HG03095 (cell line): ENCODE measurements at regions not wholly inside any gene's neighbourhood (a gene's known extent, or its start where the extent isn't known, plus 50 kb on each side); places are given as distances from the start of the nearest gene placed in this dataset.
A peak's percentile ranks its signal among the peaks of the same experiment; 100 is the strongest.

Experiments used
- ATAC-seq: cut with Tn5 transposase; IDR thresholded peaks from one replicate; pipeline ENCODE4 v1.9.1; 2021; ENCODE audit warnings: moderate library complexity; ENCODE audit not compliant: unreplicated experiment

- no peak for ATAC-seq
Measured at GRCh38 chr16:48105976-48106375, 49.8 kb downstream of the ABCC12 start.

- ATAC-seq, result no peak
Measured at GRCh38 chr16:48105456-48105855, 50.3 kb downstream of the ABCC12 start.

- ATAC-seq, result no peak
Measured at GRCh38 chr16:48103591-48103990, 52.2 kb downstream of the ABCC12 start.

GRCh38 chr16:48102083-48103008 is 53.4 kb downstream of the ABCC12 start:
- ATAC-seq, result no peak

GRCh38 chr16:48101069-48101674 is 54.6 kb downstream of the ABCC12 start:
- ATAC-seq, result peak; percentile 78

- no peak for ATAC-seq
Measured at GRCh38 chr16:48099455-48099854, 56.3 kb downstream of the ABCC12 start.

- no peak for ATAC-seq
Measured at GRCh38 chr16:48098472-48098871, 57.3 kb downstream of the ABCC12 start.

- ATAC-seq, result no peak
Measured at GRCh38 chr16:48091117-48091516, 64.7 kb downstream of the ABCC12 start.

- no peak for ATAC-seq
Measured at GRCh38 chr16:48089053-48089792, 66.6 kb downstream of the ABCC12 start.

GRCh38 chr16:48087639-48088038 is 68.2 kb downstream of the ABCC12 start:
- no peak for ATAC-seq

- no peak for ATAC-seq
Measured at GRCh38 chr16:48086422-48086821, 69.4 kb downstream of the ABCC12 start.

- ATAC-seq, result no peak
Measured at GRCh38 chr16:48085729-48086128, 70.1 kb downstream of the ABCC12 start.

GRCh38 chr16:48084826-48085225 is 71.0 kb downstream of the ABCC12 start:
- ATAC-seq, result no peak

- no peak for ATAC-seq
Measured at GRCh38 chr16:48082516-48082915, 73.3 kb downstream of the ABCC12 start.

- no peak for ATAC-seq
Measured at GRCh38 chr16:48081656-48082055, 74.1 kb downstream of the ABCC12 start.

- ATAC-seq, result no peak
Measured at GRCh38 chr16:48076455-48077012, 79.3 kb downstream of the ABCC12 start.

- no peak for ATAC-seq
Measured at GRCh38 chr16:48075398-48075797, 80.4 kb downstream of the ABCC12 start.

- ATAC-seq, result no peak
Measured at GRCh38 chr16:48067388-48067787, 88.4 kb downstream of the ABCC12 start.

- ATAC-seq, result no peak
Measured at GRCh38 chr16:48064971-48065370, 90.8 kb downstream of the ABCC12 start.

- ATAC-seq, result no peak
Measured at GRCh38 chr16:48062681-48063080, 93.1 kb downstream of the ABCC12 start.

GRCh38 chr16:48059936-48060335 is 95.9 kb downstream of the ABCC12 start:
- ATAC-seq, result no peak
